ENCODE measurements at regions not wholly inside any gene's neighbourhood (a gene's known extent, or its start where the extent isn't known, plus 50 kb on each side); places are given as distances from the start of the nearest gene placed in this dataset.
"Not testable (repeated sequence)": the region's sequence is repeated elsewhere in the genome, so short reads cannot be mapped to it uniquely, and the experiment has no call there.

DNA sequence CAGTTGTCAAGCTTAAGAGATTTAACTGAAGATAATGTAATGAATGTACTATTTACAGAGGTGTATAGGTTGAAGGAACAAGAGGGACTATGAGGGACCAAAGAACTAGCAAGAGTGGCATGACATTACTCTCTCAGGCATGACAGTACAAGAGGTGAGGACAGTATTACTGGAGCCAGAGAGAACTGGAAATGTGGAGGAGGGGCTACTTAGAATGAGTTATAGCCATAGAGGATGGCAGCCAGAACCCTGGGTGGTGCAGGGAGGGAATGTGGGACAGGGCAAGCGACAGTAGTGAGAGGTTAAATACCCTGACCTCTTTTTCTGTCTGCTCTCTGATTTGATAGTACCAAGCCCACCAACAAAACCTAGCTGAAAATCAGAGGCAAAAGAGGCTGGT lies 122.6 kb upstream of the UGP2 start:
- H3K27me3 Mint-ChIP-seq, result peaks cover 2 to 14% of the 10 kb centered on the region in 2 donors
- H3K4me1 Mint-ChIP-seq, result no peaks in the 10 kb centered on the region
- H3K4me1 ChIP-seq (ENCODE audit: insufficient read depth, low read length), result no peaks in the 10 kb centered on the region
- H3K36me3 ChIP-seq (ENCODE audit: insufficient read depth, low read length), result no peaks in the 10 kb centered on the region
- peaks cover 0 to 4% (median 0%) of the 10 kb centered on the region in 5 donors for H3K9me3 Mint-ChIP-seq
- no peaks in the 10 kb centered on the region for H3K27me3 ChIP-seq (ENCODE audit: insufficient read depth, low read length, poor library complexity, severe bottlenecking)
- H3K27ac Mint-ChIP-seq, result no peak overlapping the region
- ChIA-PET POLR2A (no interaction called here), CTCF (no interaction called here)
- DNase-seq, result no peak
- no peak overlapping the region for H3K4me3 ChIP-seq (ENCODE audit: low read length)
- H3K27ac ChIP-seq (ENCODE audit: low read depth, low read length), result no peak overlapping the region
- no peak overlapping the region for H3K4me3 Mint-ChIP-seq
- H3K36me3 Mint-ChIP-seq, result no peaks in the 10 kb centered on the region
- H3K9me3 ChIP-seq (ENCODE audit: low read length), result no peaks in the 10 kb centered on the region

DNA sequence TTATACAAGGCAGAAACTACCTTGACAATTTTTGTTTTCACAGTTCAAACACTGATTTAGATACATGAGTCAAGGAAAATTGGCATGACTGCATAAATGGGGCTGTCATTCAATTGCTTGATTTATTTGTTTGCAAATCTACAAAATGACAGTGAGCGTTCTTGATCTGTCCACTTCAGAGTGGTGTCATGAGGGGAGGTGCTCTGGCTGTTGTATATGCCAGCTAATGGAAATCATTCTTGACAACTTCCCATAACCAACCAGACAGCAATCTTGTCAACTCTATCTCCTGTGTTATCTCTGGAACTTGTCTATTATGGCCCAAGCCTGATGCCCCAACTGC lies 120.6 kb upstream of the UGP2 start:
- no peaks in the 10 kb centered on the region for H3K36me3 Mint-ChIP-seq
- H3K27ac Mint-ChIP-seq, result no peak overlapping the region
- peaks cover 2 to 20% of the 10 kb centered on the region in 2 donors for H3K27me3 Mint-ChIP-seq
- Histone ChIP-seq H3K27ac (ENCODE audit: low read depth, low read length) (no peak overlapping the region), H3K4me1 (ENCODE audit: insufficient read depth, low read length) (no peaks in the 10 kb centered on the region), H3K27me3 (ENCODE audit: insufficient read depth, low read length, poor library complexity, severe bottlenecking) (no peaks in the 10 kb centered on the region), H3K9me3 (ENCODE audit: low read length) (no peaks in the 10 kb centered on the region), H3K4me3 (ENCODE audit: low read length) (no peak overlapping the region), H3K36me3 (ENCODE audit: insufficient read depth, low read length) (no peaks in the 10 kb centered on the region)
- ChIA-PET POLR2A (no interaction called here), CTCF (interaction anchor here (1.0 kb wide), 1 partner anchor 140 kb away, joined by 3 read pairs; no protein-coding TSS in a partner anchor)
- no peak overlapping the region for H3K4me3 Mint-ChIP-seq
- DNase-seq, result no peak
- peaks cover 0 to 4% (median 0%) of the 10 kb centered on the region in 5 donors for H3K9me3 Mint-ChIP-seq
- H3K4me1 Mint-ChIP-seq, result no peaks in the 10 kb centered on the region

DNA sequence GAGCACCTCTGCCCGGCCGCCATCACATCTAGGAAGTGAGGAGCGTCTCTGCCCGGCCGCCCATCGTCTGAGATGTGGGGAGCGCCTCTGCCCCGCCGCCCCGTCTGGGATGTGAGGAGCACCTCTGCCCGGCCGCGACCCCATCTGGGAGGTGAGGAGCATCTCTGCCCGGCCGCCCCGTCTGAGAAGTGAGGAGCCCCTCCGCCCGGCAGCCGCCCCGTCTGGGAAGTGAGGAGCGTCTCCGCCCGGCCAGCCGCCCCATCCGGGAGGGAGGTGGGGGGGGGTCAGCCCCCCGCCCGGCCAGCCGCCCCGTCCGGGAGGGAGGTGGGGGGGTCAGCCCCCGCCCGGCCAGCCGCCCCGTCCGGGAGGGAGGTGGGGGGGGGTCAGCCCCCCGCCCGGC lies 119.4 kb upstream of the UGP2 start:
- H3K4me1 ChIP-seq (ENCODE audit: insufficient read depth, low read length); H3K9me3 ChIP-seq (ENCODE audit: low read length); H3K4me3 Mint-ChIP-seq; H3K36me3 Mint-ChIP-seq; H3K36me3 ChIP-seq (ENCODE audit: insufficient read depth, low read length); H3K27ac ChIP-seq (ENCODE audit: low read depth, low read length); H3K4me1 Mint-ChIP-seq; CTCF ChIA-PET; DNase-seq; H3K27me3 ChIP-seq (ENCODE audit: insufficient read depth, low read length, poor library complexity, severe bottlenecking); H3K4me3 ChIP-seq (ENCODE audit: low read length); H3K9me3 Mint-ChIP-seq; POLR2A ChIA-PET; H3K27ac Mint-ChIP-seq: not testable (repeated sequence)
- H3K27me3 Mint-ChIP-seq, result peaks cover 1 to 18% of the 10 kb centered on the region in 2 donors

DNA sequence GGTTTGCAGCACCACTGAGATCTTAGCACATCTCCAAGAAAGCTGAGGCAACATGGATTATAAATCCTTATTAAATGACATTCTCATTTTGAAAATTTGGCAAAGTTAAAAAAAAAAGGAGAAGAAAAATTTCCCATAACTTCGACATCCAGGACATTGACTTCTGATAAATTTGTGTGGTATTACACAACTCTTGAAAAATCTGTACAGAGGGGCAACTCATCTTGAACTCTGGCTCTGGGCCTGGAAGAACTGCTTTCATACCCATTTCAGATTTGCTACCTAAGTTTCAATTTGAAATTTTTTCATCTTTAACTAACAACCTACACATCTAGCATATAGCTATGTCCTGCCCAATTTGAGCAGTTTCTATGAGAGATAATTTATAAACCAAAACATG lies 118.0 kb upstream of the UGP2 start:
- Histone ChIP-seq H3K9me3 (ENCODE audit: low read length) (no peaks in the 10 kb centered on the region), H3K36me3 (ENCODE audit: insufficient read depth, low read length) (no peaks in the 10 kb centered on the region), H3K27me3 (ENCODE audit: insufficient read depth, low read length, poor library complexity, severe bottlenecking) (no peaks in the 10 kb centered on the region), H3K4me3 (ENCODE audit: low read length) (no peak overlapping the region), H3K4me1 (ENCODE audit: insufficient read depth, low read length) (no peaks in the 10 kb centered on the region), H3K27ac (ENCODE audit: low read depth, low read length) (no peak overlapping the region)
- Mint-ChIP-seq H3K36me3 (no peaks in the 10 kb centered on the region), H3K27me3 (peaks cover 1 to 18% of the 10 kb centered on the region in 2 donors), H3K27ac (no peak overlapping the region), H3K9me3 (peaks cover 0 to 3% (median 0%) of the 10 kb centered on the region in 5 donors), H3K4me3 (no peak overlapping the region), H3K4me1 (no peaks in the 10 kb centered on the region)
- ChIA-PET POLR2A (interaction anchor here (0.7 kb wide), 1 partner anchor 42 kb away, joined by 8 read pairs; no protein-coding TSS in a partner anchor), CTCF (no interaction called here)
- no peak for DNase-seq

DNA sequence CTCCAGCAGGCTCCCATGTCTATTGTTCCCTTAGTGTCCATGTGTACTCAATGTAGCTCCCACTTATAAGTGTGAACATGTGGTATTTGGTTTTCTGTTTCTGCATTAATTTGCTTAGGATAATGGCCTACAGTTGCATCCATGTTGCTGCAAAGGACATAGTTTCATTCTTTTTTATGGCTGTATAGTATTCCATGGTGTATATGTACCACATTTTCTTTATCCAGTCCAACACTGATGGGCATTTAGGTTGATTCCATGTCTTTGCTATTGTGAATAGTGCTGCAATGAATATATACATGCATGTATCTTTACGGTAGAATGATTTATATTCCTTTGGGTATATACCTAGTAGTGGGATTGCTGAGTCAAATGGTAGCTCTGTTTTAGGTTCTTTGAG lies 116.5 kb upstream of the UGP2 start:
- DNase-seq; H3K36me3 ChIP-seq (ENCODE audit: insufficient read depth, low read length); H3K4me3 ChIP-seq (ENCODE audit: low read length); H3K36me3 Mint-ChIP-seq; H3K9me3 ChIP-seq (ENCODE audit: low read length); H3K27ac ChIP-seq (ENCODE audit: low read depth, low read length); H3K4me3 Mint-ChIP-seq; H3K27ac Mint-ChIP-seq; H3K4me1 ChIP-seq (ENCODE audit: insufficient read depth, low read length); CTCF ChIA-PET; H3K9me3 Mint-ChIP-seq; POLR2A ChIA-PET; H3K27me3 ChIP-seq (ENCODE audit: insufficient read depth, low read length, poor library complexity, severe bottlenecking); H3K4me1 Mint-ChIP-seq: not testable (repeated sequence)
- peaks cover 3 to 23% of the 10 kb centered on the region in 2 donors for H3K27me3 Mint-ChIP-seq

DNA sequence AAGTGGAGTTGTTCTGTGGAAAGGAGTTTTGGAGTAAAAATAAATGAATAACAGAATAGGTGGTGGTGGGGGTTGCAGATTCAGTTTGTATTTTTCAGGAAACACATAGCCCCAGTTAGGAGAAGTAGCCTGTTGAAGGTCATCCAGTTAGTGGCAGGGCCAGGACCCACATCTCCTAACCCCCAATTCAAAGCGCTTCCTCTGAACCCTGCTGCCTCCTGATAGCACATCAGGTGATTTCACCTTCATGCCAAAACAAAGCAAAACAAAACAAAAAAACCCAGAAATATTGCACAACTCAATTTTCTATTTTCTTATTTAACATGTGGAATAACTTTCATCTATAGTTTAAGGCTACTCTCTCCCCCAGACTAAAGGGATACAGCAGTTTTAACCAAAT lies 112.3 kb upstream of the UGP2 start:
- H3K36me3 ChIP-seq (ENCODE audit: insufficient read depth, low read length), result no peaks in the 10 kb centered on the region
- Mint-ChIP-seq H3K27ac (no peak overlapping the region), H3K4me3 (no peak overlapping the region), H3K9me3 (no peaks in the 10 kb centered on the region), H3K27me3 (peaks cover 6 to 42% of the 10 kb centered on the region in 2 donors), H3K36me3 (no peaks in the 10 kb centered on the region), H3K4me1 (no peaks in the 10 kb centered on the region)
- CTCF ChIA-PET, result no interaction called here
- H3K9me3 ChIP-seq (ENCODE audit: low read length), result no peaks in the 10 kb centered on the region
- H3K27ac ChIP-seq (ENCODE audit: low read depth, low read length), result no peak overlapping the region
- no peak overlapping the region for H3K4me3 ChIP-seq (ENCODE audit: low read length)
- DNase-seq, result no peak
- POLR2A ChIA-PET, result no interaction called here
- H3K4me1 ChIP-seq (ENCODE audit: insufficient read depth, low read length), result no peaks in the 10 kb centered on the region
- no peaks in the 10 kb centered on the region for H3K27me3 ChIP-seq (ENCODE audit: insufficient read depth, low read length, poor library complexity, severe bottlenecking)

DNA sequence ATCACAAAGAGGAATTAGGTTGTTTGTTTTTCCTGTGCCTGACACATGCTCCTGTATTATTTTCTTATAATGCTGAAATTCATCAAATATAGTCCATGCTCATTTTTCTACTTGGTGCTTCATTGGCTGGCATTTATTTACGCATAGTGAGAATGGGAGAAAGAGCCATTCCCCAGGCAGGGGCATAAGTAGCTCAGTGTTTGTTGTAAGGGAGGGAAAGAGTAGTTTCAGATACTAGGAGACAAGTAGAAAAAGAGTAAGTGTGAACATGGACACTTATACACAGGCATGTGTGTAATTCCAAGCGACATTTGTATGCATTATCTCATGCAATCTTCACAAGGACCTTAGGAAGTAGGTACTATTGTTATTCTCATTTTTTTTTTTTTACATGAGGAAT lies 111.9 kb upstream of the UGP2 start:
- Histone ChIP-seq H3K36me3 (ENCODE audit: insufficient read depth, low read length) (no peaks in the 10 kb centered on the region), H3K4me1 (ENCODE audit: insufficient read depth, low read length) (no peaks in the 10 kb centered on the region), H3K4me3 (ENCODE audit: low read length) (no peak overlapping the region), H3K27ac (ENCODE audit: low read depth, low read length) (no peak overlapping the region), H3K9me3 (ENCODE audit: low read length) (no peaks in the 10 kb centered on the region), H3K27me3 (ENCODE audit: insufficient read depth, low read length, poor library complexity, severe bottlenecking) (no peaks in the 10 kb centered on the region)
- ChIA-PET CTCF (no interaction called here), POLR2A (no interaction called here)
- Mint-ChIP-seq H3K27me3 (peaks cover 6 to 42% of the 10 kb centered on the region in 2 donors), H3K4me1 (no peaks in the 10 kb centered on the region), H3K4me3 (no peak overlapping the region), H3K9me3 (no peaks in the 10 kb centered on the region), H3K36me3 (no peaks in the 10 kb centered on the region), H3K27ac (no peak overlapping the region)
- DNase-seq, result no peak

DNA sequence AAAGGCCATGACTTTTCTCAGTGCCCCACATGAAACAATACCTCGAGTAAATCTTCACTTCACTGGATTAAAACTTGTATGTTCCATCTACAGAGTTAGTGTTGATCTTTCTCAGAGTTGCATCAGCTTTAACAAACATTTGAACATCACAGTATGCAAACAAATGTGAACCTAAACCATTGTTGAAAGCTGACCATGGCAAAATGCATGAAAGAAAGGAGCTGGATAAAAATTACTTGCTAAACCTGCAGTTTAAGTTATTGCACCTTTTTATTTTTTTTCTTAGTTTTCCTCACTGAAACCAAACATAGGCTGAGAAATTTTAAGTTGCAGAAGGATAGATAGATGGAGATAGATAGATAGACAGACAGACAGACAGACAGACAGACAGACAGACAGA lies 107.2 kb upstream of the UGP2 start:
- H3K4me3 Mint-ChIP-seq, result no peak overlapping the region

DNA sequence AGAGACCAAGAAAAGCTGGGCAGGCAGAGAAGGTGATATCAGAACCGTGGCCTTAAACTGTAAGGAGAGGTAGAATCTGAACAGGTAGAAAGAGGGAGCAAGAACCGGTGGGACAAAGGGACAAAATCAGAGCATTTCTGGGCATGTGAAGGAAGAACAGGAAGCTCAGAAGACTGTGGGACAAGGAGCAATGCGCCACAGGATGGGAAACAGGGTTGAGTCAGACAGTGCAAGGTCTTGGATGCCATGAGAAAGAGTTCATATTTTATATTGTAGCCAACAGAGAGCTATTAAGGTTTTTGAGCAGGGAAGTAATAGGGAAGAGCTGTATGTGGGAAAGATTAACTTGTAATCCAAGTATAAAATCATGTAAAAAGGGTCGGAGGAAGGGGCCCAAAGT lies 106.4 kb upstream of the UGP2 start:
- no peak overlapping the region for H3K4me3 Mint-ChIP-seq
- peaks cover 3 to 19% of the 10 kb centered on the region in 2 donors for H3K27me3 Mint-ChIP-seq
- H3K4me1 Mint-ChIP-seq, result no peaks in the 10 kb centered on the region
- Histone ChIP-seq H3K36me3 (ENCODE audit: insufficient read depth, low read length) (no peaks in the 10 kb centered on the region), H3K9me3 (ENCODE audit: low read length) (no peaks in the 10 kb centered on the region), H3K4me3 (ENCODE audit: low read length) (no peak overlapping the region), H3K27ac (ENCODE audit: low read depth, low read length) (no peak overlapping the region), H3K4me1 (ENCODE audit: insufficient read depth, low read length) (no peaks in the 10 kb centered on the region), H3K27me3 (ENCODE audit: insufficient read depth, low read length, poor library complexity, severe bottlenecking) (no peaks in the 10 kb centered on the region)
- no peak for DNase-seq
- ChIA-PET CTCF (interaction anchor here (0.7 kb wide), 1 partner anchor 17 kb away, joined by 3 read pairs; no protein-coding TSS in a partner anchor), POLR2A (no interaction called here)
- no peak overlapping the region for H3K27ac Mint-ChIP-seq
- no peaks in the 10 kb centered on the region for H3K36me3 Mint-ChIP-seq
- H3K9me3 Mint-ChIP-seq, result no peaks in the 10 kb centered on the region

More for the DNA sequence above, 107.2 kb upstream of the UGP2 start:
- no peak overlapping the region for H3K27ac ChIP-seq (ENCODE audit: low read depth, low read length)
- Mint-ChIP-seq H3K27me3 (peaks cover 6 to 24% of the 10 kb centered on the region in 2 donors), H3K9me3 (no peaks in the 10 kb centered on the region), H3K4me1 (no peaks in the 10 kb centered on the region), H3K27ac (no peak overlapping the region), H3K36me3 (no peaks in the 10 kb centered on the region)
- DNase-seq, result no peak
- H3K4me3 ChIP-seq (ENCODE audit: low read length), result no peak overlapping the region
- H3K36me3 ChIP-seq (ENCODE audit: insufficient read depth, low read length), result no peaks in the 10 kb centered on the region
- no peaks in the 10 kb centered on the region for H3K27me3 ChIP-seq (ENCODE audit: insufficient read depth, low read length, poor library complexity, severe bottlenecking)
- CTCF ChIA-PET, result no interaction called here
- POLR2A ChIA-PET, result no interaction called here
- no peaks in the 10 kb centered on the region for H3K4me1 ChIP-seq (ENCODE audit: insufficient read depth, low read length)
- H3K9me3 ChIP-seq (ENCODE audit: low read length), result no peaks in the 10 kb centered on the region
